ENCODE measurements at regions not wholly inside any gene's neighbourhood (a gene's known extent, or its start where the extent isn't known, plus 50 kb on each side); places are given as distances from the start of the nearest gene placed in this dataset.

- TF ChIP-seq POLR2A (IDR thresholded peaks at IDR 0.05; ENCODE audit: low read depth, low read length) (no peak), POLR2AphosphoS5 (IDR thresholded peaks at IDR 0.05; ENCODE audit: low read depth, low read length) (no peak)
These were observed 78.4 kb upstream of the LRRN2 start for GRCh38 chr1:204763773-204764427.

Data from GM12892 (cell line).